ENCODE measurements at regions not wholly inside any gene's neighbourhood (a gene's known extent, or its start where the extent isn't known, plus 50 kb on each side); places are given as distances from the start of the nearest gene placed in this dataset.

DNA sequence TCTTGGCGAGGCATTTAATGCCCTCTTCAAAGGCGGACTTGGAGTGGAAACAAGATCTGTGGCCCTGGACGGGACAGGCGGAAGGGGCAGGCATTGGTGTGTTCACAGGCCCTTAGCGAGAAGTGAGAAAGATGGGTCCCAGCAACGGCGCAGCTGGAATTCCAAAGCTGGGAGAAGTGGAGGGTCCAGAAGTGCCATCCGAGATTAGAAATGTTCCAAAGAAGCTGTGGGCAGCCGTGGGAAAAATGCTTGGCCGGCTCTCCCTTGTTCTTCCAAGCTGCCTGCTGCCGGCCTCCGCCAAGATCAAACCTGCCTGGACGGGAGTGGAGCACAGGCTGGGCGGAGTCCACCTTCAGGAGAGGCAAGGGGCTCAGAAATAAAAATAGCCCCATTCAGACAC is 69.4 kb upstream of the ACTRT2 start:
- TF ChIP-seq ZNF8 (CRISPR knock-in tag; IDR thresholded peaks at IDR 0.05), result no peak
- no peak for TF ChIP-seq TCF4 (CRISPR knock-in tag; IDR thresholded peaks at IDR 0.05; ENCODE audit: borderline replicate concordance)
- TF ChIP-seq OSR1 (CRISPR knock-in tag; IDR thresholded peaks at IDR 0.05), result no peak
- TF ChIP-seq, protein P1, sequence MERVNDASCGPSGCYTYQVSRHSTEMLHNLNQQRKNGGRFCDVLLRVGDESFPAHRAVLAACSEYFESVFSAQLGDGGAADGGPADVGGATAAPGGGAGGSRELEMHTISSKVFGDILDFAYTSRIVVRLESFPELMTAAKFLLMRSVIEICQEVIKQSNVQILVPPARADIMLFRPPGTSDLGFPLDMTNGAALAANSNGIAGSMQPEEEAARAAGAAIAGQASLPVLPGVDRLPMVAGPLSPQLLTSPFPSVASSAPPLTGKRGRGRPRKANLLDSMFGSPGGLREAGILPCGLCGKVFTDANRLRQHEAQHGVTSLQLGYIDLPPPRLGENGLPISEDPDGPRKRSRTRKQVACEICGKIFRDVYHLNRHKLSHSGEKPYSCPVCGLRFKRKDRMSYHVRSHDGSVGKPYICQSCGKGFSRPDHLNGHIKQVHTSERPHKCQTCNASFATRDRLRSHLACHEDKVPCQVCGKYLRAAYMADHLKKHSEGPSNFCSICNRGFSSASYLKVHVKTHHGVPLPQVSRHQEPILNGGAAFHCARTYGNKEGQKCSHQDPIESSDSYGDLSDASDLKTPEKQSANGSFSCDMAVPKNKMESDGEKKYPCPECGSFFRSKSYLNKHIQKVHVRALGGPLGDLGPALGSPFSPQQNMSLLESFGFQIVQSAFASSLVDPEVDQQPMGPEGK (CRISPR knock-in tag; IDR thresholded peaks at IDR 0.05; ENCODE audit: borderline replicate concordance), result no peak
- no peak for TF ChIP-seq ZNF565 (CRISPR knock-in tag; conservative IDR thresholded peaks at IDR 0.05; ENCODE audit: low read depth)
- no peak for TF ChIP-seq ZNF70 (CRISPR knock-in tag; IDR thresholded peaks at IDR 0.05)

GRCh38 chr1:2952371-2952770 is 68.9 kb upstream of the ACTRT2 start:
- TF ChIP-seq GLIS3 (CRISPR knock-in tag; IDR thresholded peaks at IDR 0.05) (no peak), ZC3H10 (CRISPR knock-in tag; IDR thresholded peaks at IDR 0.05) (no peak), ZFP30 (CRISPR knock-in tag; IDR thresholded peaks at IDR 0.05) (no peak), ZNF8 (CRISPR knock-in tag; IDR thresholded peaks at IDR 0.05) (no peak), TCF4 (CRISPR knock-in tag; IDR thresholded peaks at IDR 0.05; ENCODE audit: borderline replicate concordance) (no peak), PPARA (CRISPR knock-in tag; IDR thresholded peaks at IDR 0.05; ENCODE audit: borderline replicate concordance) (no peak), ARNTL (CRISPR knock-in tag; IDR thresholded peaks at IDR 0.05; ENCODE audit: borderline replicate concordance, low read depth) (no peak), CSDC2 (CRISPR knock-in tag; IDR thresholded peaks at IDR 0.05) (no peak), RARB (CRISPR knock-in tag; IDR thresholded peaks at IDR 0.05) (no peak), ISL1 (CRISPR knock-in tag; IDR thresholded peaks at IDR 0.05) (no peak), SNAI2 (CRISPR knock-in tag; IDR thresholded peaks at IDR 0.05) (no peak), ZNF565 (CRISPR knock-in tag; conservative IDR thresholded peaks at IDR 0.05; ENCODE audit: low read depth) (no peak), TOX (CRISPR knock-in tag; IDR thresholded peaks at IDR 0.05; ENCODE audit: borderline replicate concordance) (no peak), BACH2 (CRISPR knock-in tag; IDR thresholded peaks at IDR 0.05; ENCODE audit: borderline replicate concordance) (no peak), TSHZ2 (CRISPR knock-in tag; IDR thresholded peaks at IDR 0.05) (no peak), ZNF70 (CRISPR knock-in tag; IDR thresholded peaks at IDR 0.05) (no peak)
- TF ChIP-seq, protein P1 (CRISPR knock-in tag; IDR thresholded peaks at IDR 0.05; ENCODE audit: borderline replicate concordance), result no peak
- TF ChIP-seq, protein P2, sequence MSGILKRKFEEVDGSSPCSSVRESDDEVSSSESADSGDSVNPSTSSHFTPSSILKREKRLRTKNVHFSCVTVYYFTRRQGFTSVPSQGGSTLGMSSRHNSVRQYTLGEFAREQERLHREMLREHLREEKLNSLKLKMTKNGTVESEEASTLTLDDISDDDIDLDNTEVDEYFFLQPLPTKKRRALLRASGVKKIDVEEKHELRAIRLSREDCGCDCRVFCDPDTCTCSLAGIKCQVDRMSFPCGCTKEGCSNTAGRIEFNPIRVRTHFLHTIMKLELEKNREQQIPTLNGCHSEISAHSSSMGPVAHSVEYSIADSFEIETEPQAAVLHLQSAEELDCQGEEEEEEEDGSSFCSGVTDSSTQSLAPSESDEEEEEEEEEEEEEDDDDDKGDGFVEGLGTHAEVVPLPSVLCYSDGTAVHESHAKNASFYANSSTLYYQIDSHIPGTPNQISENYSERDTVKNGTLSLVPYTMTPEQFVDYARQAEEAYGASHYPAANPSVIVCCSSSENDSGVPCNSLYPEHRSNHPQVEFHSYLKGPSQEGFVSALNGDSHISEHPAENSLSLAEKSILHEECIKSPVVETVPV (CRISPR knock-in tag; IDR thresholded peaks at IDR 0.05), result no peak
- TF ChIP-seq, protein P3, sequence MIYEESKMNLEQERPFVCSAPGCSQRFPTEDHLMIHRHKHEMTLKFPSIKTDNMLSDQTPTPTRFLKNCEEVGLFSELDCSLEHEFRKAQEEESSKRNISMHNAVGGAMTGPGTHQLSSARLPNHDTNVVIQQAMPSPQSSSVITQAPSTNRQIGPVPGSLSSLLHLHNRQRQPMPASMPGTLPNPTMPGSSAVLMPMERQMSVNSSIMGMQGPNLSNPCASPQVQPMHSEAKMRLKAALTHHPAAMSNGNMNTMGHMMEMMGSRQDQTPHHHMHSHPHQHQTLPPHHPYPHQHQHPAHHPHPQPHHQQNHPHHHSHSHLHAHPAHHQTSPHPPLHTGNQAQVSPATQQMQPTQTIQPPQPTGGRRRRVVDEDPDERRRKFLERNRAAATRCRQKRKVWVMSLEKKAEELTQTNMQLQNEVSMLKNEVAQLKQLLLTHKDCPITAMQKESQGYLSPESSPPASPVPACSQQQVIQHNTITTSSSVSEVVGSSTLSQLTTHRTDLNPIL (CRISPR knock-in tag; IDR thresholded peaks at IDR 0.05; ENCODE audit: low read depth), result no peak
- no peak for ATAC-seq

More for the DNA sequence above, 69.4 kb upstream of the ACTRT2 start:
- ATAC-seq, result no peak

GRCh38 chr1:2952992-2953391 is 68.3 kb upstream of the ACTRT2 start:
- no peak for TF ChIP-seq GLIS3 (CRISPR knock-in tag; IDR thresholded peaks at IDR 0.05)
- TF ChIP-seq ZC3H10 (CRISPR knock-in tag; IDR thresholded peaks at IDR 0.05), result no peak
- TF ChIP-seq ZFP30 (CRISPR knock-in tag; IDR thresholded peaks at IDR 0.05), result no peak
- TF ChIP-seq SNAI2 (CRISPR knock-in tag; IDR thresholded peaks at IDR 0.05), result no peak
- no peak for TF ChIP-seq RARB (CRISPR knock-in tag; IDR thresholded peaks at IDR 0.05)
- no peak for TF ChIP-seq ZNF70 (CRISPR knock-in tag; IDR thresholded peaks at IDR 0.05)
- TF ChIP-seq POU6F1 (CRISPR knock-in tag; IDR thresholded peaks at IDR 0.05; ENCODE audit: borderline replicate concordance, low read depth), result no peak
- TF ChIP-seq, protein P3 (CRISPR knock-in tag; IDR thresholded peaks at IDR 0.05; ENCODE audit: low read depth), result no peak
- TF ChIP-seq OSR1 (CRISPR knock-in tag; IDR thresholded peaks at IDR 0.05), result no peak
- no peak for TF ChIP-seq TSHZ2 (CRISPR knock-in tag; IDR thresholded peaks at IDR 0.05)
- ATAC-seq, result no peak

All from SK-N-SH treated with all-trans-retinoic acid at 6 μM for 48 hours (cell line).